ENCODE measurements at regions not wholly inside any gene's neighbourhood (a gene's known extent, or its start where the extent isn't known, plus 50 kb on each side); places are given as distances from the start of the nearest gene placed in this dataset.

DNA sequence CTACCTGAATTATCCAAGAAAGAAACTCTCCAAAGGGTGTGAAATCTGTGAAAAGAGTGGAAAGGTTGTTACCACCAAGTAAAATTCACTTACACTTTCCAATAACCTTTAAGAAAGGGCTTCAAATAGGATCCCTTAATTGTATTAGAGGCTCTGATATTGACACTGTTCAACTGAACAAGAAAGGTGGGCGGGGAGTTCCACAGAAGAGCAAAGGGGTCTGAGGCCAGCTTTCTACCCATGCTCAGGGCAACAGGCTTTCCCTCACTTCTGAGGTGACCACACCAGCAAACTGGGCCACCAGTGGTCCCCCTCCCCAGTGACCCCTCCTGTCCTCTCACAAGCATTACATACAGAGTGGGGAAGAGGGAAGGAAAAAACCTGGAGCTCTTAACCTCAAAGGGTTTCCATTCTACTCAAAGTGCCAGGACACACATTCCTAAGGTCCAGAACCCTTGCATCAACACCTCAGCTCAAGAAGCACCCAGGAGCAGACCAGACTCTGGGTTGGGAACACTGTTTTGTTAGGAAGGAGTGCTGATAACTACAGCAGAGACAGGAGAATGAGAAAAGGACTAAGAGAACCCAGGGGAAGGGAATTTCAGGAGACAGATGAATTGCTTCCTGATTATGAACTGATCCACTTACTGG is 71.6 kb upstream of the AKIP1 start:
- no peak overlapping the region for H3K4me3 ChIP-seq (ENCODE audit: low read length)
- peak; percentile 31 for DNase-seq (ENCODE audit: low read depth)
- TF ChIP-seq, protein P1, sequence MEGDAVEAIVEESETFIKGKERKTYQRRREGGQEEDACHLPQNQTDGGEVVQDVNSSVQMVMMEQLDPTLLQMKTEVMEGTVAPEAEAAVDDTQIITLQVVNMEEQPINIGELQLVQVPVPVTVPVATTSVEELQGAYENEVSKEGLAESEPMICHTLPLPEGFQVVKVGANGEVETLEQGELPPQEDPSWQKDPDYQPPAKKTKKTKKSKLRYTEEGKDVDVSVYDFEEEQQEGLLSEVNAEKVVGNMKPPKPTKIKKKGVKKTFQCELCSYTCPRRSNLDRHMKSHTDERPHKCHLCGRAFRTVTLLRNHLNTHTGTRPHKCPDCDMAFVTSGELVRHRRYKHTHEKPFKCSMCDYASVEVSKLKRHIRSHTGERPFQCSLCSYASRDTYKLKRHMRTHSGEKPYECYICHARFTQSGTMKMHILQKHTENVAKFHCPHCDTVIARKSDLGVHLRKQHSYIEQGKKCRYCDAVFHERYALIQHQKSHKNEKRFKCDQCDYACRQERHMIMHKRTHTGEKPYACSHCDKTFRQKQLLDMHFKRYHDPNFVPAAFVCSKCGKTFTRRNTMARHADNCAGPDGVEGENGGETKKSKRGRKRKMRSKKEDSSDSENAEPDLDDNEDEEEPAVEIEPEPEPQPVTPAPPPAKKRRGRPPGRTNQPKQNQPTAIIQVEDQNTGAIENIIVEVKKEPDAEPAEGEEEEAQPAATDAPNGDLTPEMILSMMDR (conservative IDR thresholded peaks at IDR 0.05; ENCODE audit: low read length) = no peak

DNA sequence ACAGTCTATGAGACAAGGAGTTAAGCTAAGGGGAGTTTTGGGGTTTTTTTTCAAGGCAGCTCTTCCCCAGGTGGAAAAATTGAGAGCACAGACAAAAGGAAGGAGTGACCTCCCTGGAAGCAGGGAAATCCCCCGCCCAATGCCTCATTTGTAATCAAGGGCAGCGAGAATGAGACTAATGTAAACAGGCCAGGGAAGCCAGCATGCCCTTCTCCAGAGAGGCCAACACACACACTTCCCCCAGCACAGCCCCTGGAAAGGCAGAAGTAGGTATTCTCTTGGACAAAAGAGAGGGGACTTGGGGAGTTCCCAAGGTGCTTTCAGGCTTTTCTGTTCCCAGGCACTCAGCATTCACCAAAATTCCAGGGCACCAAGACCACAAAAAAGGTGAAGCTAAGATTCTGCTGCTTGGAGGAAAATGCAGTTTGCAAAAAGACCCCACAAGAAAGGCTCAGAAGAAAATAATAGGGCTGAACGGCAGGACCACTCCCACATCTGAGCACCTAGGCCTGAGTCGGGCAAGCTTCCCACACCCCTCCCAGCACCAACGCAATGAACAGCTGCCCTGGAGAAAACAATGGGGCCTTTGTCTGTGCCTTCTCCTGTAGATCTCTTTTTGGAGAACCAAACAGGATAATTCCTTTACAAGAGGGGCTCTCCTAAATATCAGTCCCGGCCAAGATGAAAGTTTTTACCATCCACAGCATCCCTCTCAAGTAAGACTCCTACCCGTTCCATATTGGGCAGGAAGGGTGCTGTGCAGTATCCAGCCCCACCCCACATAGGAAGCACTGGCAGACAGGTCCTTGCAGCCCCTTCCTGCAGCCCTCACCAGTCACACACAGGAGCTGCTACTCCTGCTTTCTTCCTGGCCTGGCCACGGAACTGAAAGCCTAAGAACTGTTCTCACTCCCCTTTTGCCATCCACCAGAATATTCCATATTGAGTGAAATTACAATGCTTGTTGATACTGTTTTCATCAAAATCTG is 70.7 kb upstream of the AKIP1 start:
- TF ChIP-seq, protein P1 (conservative IDR thresholded peaks at IDR 0.05; ENCODE audit: low read length) = no peak
- no peak overlapping the region for H3K4me3 ChIP-seq (ENCODE audit: low read length)
- peak; percentile 13 for DNase-seq (ENCODE audit: low read depth)

DNA sequence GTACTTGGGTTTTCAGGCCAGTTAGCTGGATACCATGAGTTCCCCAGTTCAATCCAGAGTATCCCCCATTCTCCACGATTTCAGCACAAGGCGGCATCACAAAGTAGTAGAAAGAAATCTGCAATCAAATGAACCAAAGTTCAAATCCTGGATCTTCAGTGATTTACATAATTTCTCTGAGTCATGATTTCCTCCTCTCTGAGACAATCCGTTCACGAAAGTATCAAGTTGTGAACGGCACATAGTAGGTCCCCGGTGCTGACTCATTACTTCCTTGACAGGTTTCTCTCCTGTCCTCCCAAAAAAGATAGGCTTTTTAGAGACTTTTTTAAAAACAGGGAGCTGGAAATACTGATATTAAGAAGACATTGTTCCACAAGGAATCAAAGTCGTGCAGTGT is 69.1 kb upstream of the AKIP1 start:
- no peak for DNase-seq (ENCODE audit: low read depth)
- TF ChIP-seq, protein P1 (conservative IDR thresholded peaks at IDR 0.05; ENCODE audit: low read length) = no peak
- no peak overlapping the region for H3K4me3 ChIP-seq (ENCODE audit: low read length)

DNA sequence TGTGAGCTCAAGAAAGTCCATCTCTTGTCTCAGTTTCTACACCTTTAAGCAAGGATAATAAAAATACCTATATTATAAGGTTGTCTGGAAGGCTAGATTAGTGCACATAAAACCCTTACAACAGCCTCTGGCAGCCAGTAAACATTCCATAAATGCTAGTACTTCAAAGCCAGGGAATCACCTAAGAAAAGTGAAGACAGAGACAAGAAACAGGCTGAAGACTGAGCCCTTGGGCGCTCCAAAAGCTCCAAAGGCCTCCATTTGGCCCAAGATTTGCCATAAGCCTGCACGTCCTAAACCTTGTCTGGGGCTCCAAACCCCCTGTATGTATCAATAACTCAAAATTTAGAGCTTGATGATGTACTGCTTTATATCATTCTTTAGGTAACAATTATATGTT is 52.2 kb upstream of the AKIP1 start:
- no peak for DNase-seq (ENCODE audit: low read depth)
- TF ChIP-seq, protein P1 (conservative IDR thresholded peaks at IDR 0.05; ENCODE audit: low read length) = no peak
- no peak overlapping the region for H3K4me3 ChIP-seq (ENCODE audit: low read length)
